ENCODE measurements at regions not wholly inside any gene's neighbourhood (a gene's known extent, or its start where the extent isn't known, plus 50 kb on each side); places are given as distances from the start of the nearest gene placed in this dataset.

DNA sequence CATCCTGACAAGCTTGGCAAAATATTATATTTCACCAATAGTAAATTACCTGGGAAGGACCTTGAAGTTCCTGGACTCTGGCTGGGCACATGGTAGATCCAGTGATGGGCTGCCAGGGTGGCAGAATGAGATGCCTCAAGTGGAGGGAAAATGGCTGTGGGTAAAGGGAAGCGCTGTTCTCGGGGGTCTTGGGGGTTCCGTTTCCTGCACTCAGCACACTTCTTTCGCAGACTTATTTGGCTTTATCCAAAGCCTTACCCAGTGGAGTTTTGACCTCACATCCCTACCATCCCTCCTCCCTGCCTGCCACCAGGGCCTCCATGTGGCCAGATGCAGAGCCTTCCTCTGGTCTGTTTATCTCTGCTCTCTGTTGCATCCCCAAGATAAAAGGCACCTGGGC lies 654.9 kb upstream of the HS6ST1 start:
- no peak for DNase-seq

GRCh38 chr2:128978212-128978611 lies 659.5 kb upstream of the HS6ST1 start:
- no peak for DNase-seq

GRCh38 chr2:128979182-128979581 lies 660.5 kb upstream of the HS6ST1 start:
- DNase-seq = no peak

DNA sequence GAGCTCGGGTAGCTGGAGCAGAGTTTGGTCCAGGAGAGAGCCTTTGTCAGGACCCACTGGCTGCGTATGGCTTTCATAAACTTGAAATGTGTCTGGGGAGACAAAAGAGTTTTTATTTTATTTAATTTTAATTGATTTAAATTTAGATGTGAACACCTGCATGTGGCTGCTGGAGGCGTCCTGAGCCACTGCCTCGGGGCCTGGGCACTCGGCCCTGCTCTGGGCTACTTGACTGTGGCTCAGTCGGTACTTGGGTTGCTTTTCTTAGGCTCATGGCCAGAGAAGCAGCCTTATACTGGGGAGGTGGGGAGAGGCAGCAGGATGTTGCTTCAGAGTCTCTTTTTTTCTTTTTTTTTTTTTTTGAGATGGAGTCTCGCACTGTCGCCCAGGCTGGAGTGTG lies 661.8 kb upstream of the HS6ST1 start:
- DNase-seq = no peak

DNA sequence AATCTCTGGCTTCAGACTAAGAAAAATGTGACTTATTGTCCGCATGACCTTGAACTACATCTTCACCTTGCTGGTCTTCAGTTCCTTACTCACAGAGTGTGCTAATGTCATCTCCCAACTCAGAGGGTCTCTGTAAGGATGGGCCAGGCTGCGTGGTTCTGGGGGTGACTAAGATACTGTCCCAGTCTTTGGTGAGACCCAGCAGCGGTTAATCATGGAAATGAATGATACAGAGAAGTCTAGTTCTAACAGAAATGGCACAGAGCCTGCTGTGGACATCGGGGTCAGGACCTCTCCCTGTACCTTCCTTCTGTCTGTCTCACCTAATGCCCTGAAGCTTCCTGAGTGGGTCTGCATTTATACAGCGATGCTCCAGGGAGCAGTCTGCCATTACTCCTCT lies 662.7 kb upstream of the HS6ST1 start:
- DNase-seq = no peak

- DNase-seq = no peak
Measured at GRCh38 chr2:128982001-128982400, 663.3 kb upstream of the HS6ST1 start.

- DNase-seq = no peak
Measured at GRCh38 chr2:128982670-128983069, 664.0 kb upstream of the HS6ST1 start.

GRCh38 chr2:128983094-128983493 lies 664.4 kb upstream of the HS6ST1 start:
- DNase-seq = no peak

DNA sequence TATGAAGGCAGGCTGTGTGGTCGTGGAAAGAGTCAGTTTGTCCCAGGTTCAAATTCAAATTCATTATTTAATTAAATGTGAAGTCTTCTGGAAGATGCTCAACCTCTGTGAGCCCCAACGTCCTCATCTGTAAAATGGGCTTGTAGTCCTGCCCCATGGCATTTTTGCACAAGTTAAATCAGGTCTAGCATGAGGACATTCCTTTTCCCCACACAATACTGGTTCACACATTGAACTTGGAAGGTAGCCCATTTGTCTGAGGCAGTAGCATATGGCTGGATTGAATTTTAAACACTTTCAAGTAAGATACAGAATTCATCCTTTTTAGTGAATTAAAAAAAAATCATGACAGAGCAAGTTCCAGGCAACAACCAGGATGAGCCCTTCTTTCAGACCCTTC lies 665.4 kb upstream of the HS6ST1 start:
- DNase-seq = no peak

GRCh38 chr2:128984855-128985254 lies 666.2 kb upstream of the HS6ST1 start:
- DNase-seq = no peak

DNA sequence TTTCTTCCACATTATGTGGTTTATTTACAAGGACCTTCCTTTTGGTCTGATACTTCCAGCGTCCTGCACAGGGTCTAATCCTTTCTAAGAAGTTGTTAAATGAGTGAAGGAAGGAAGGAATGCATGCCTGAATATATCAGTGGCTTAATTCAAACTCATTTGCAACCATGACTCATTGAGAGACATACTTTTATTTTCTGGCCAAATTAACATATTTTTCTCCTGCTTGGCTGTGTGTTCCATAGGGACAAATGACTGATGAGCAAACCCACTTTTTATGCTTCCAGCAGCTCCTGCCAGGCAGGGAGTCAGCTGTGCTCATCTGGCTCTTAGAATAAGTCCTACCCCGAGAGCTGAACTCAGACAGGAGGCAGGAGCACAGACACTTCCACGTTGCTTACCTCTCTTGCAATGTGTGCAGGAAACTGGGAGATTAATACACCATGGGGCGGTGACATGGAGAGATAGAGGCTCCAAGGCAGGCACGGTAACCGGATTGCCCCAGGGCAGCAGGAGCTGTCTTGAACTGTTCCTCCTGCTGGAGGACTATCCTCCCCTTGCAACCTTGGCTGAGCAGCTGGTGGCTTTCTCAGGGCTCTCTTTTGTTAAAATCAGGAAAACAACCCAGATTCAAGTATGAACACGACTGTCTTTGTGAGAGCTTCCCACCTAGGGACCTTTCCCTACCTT lies 667.5 kb upstream of the HS6ST1 start:
- no peak for DNase-seq

GRCh38 chr2:128986867-128987268 lies 668.2 kb upstream of the HS6ST1 start:
- no peak for DNase-seq

GRCh38 chr2:128988326-128988725 lies 669.7 kb upstream of the HS6ST1 start:
- no peak for DNase-seq

DNA sequence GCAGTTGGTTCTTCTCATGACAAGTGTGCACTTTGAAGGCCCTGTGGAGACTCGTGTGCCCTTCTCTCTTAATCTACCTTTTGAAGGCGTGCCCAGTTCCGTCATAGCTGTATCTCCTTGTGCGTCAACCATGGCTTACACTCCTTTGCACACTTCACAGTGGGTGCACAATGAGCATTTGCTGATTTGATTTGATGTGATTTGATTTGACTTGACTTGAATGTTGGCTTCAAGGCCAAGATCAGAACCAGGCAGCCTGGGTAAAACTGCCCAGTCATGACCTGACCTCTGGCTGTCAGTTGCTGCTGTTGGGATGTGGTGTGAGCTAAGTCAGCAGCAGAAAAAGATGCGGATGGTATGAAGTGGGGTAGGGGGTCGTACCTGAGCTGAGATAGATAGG lies 670.3 kb upstream of the HS6ST1 start:
- no peak for DNase-seq

DNA sequence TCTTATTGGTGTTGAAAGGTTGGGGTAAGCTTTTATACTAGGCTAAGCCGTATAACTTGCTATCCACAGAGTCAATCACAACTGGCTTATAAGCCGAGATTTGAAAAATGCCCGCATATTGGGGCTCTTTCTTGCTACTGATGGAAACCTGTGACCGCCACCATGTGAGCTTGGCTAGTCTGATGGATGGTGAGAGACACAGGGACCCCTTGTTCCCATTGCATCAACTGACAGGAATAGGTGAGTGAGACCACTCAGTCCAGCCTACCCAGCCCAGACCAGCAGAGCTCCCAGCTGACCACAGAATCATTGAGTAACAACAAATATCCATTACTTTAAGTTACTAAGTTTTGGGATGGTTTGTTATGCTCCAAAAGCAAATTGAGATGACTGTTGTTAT lies 676.4 kb upstream of the HS6ST1 start:
- DNase-seq = no peak

DNA sequence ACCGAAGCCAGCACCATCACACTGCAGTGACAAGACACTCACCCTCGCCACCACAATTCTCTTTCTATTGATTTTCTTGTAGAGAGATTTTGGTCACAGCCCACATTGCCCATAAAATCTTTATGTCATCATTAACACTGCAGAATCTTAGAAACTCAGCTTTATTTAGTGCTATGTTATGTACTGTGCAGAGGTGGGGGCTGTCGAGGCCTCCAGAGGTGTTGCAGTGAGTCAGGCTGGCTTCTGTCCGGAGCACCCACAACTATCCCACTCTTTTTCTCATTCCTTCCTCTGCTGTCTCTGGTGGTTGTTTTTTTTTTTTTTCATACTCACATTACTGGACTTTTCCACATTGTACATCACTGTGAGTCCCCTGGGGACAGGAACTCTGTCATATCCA lies 677.4 kb upstream of the HS6ST1 start:
- DNase-seq = no peak

DNA sequence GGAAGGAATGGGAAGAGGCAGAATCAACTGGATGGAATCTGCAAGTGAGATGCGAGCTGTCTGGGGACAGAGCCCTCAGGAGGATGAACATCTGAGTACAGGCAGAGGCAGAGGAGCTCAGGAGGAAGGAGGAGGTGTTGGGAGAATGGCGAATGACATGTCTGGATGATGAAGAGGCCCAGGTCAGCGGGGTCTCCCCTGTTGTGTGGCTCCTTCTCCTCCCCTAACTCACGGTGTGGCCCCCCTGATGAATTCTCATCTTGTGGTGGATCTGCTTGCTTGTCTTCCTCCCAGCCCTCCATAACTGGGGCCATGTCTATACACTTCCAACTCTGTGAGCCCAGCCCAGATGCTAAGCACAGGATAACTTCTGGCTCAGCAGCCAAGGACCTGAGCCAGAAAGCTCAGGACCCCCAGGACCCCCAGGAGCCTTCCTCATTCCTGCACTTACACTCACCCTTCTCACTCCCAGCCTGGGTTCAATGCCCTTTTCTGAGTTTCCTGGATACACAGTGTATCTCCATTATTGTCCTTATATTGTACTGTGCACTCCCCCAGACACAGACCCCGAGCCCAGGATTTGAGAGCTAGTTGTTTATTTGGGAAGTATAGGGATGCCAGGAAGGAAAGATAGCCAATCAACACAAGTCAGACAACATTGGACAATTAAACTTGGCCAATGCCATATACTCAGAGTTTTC lies 678.6 kb upstream of the HS6ST1 start:
- DNase-seq = no peak

- DNase-seq = no peak
Measured at GRCh38 chr2:129001926-129002325, 683.3 kb upstream of the HS6ST1 start.

GRCh38 chr2:129002751-129003150 lies 684.1 kb upstream of the HS6ST1 start:
- DNase-seq = no peak

- DNase-seq = no peak
Measured at GRCh38 chr2:129004485-129004884, 685.8 kb upstream of the HS6ST1 start.

GRCh38 chr2:129004940-129005490 lies 686.3 kb upstream of the HS6ST1 start:
- no peak for DNase-seq

- no peak for DNase-seq
Measured at GRCh38 chr2:129006135-129006886, 687.6 kb upstream of the HS6ST1 start.

DNA sequence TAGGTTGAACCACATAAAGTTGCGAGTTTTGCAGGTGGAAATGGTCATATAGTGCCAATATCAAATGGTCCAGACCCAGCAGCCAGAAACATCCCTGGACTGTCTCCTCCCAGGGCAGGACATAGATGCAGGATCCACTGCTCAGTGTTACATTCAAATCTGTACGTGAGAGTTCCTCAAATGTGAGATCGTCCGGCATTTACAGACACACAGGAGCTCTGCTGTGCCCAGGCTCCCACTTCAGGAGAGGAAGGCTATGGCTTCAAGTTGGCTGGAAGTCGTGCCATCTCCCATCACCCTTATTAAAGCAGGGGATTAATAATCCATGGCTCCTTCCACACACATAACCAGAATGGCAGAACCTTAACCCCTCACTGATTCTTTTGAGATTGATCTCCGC lies 688.2 kb upstream of the HS6ST1 start:
- no peak for DNase-seq

Measured in activated CD8-positive, alpha-beta memory T cell treated with anti-CD3 and anti-CD28 coated beads, Interleukin-2, amount 50 U/mL, for 48 hours (primary cell).